CD4-positive, alpha-beta T cell (primary cell): ENCODE measurements at regions not wholly inside any gene's neighbourhood (a gene's known extent, or its start where the extent isn't known, plus 50 kb on each side); places are given as distances from the start of the nearest gene placed in this dataset.

Experiments used
- ATAC-seq: fragments of 200-7000 bp; cut with Tn5 transposase; one replicate; pipeline ENCODE4 v1.10.0; 2022; ENCODE audit warnings: mild to moderate bottlenecking; ENCODE audit not compliant: poor library complexity
- CTCF ChIA-PET: fragments of 350-600 bp; sonication (Branson Sonifier 250); formaldehyde crosslinking; loops from one replicate; lab custom pipeline; 2021; ENCODE audit warnings: antibody characterized with exemption, inconsistent platforms; lab: Charles Lee
- POLR2A ChIA-PET: fragments of 350-600 bp; sonication (Branson Sonifier 250); formaldehyde crosslinking; loops from one replicate; lab custom pipeline; 2021; ENCODE audit warnings: antibody characterized with exemption, inconsistent platforms; lab: Charles Lee
- DNase-seq, 14 experiments: peaks; one replicate each; pipeline ENCODE4 v3.0.0-alpha.2; 2013 to 2020; ENCODE audit warnings: mixed read lengths in 2 of 14
- H3K27ac ChIP-seq, 2 donors: one replicate each; pipeline versions ENCODE4 v1.5.1 to v1.7.0; 2013; ENCODE audit warnings: low read length in 2 of 2, low read depth in 1 of 2, mild to moderate bottlenecking in 1 of 2
- H3K27me3 ChIP-seq, 2 experiments: 1 replicate in 1 of 2; 2 replicates in 1 of 2; pipeline versions ENCODE4 v1.6.1 to v1.7.0; 2013; ENCODE audit warnings: low read length in 2 of 2, control low read depth in 1 of 2, mild to moderate bottlenecking in 1 of 2, moderate library complexity in 1 of 2; ENCODE audit not compliant: insufficient read depth in 2 of 2, control insufficient read depth in 1 of 2
- H3K36me3 ChIP-seq: one replicate; pipeline ENCODE4 v1.6.1; 2013; ENCODE audit warnings: low read length, control low read depth; ENCODE audit not compliant: insufficient read depth
- H3K4me1 ChIP-seq: one replicate; pipeline ENCODE4 v1.6.1; 2013; ENCODE audit warnings: low read length, control low read depth; ENCODE audit not compliant: insufficient read depth
- H3K4me3 ChIP-seq: one replicate; pipeline ENCODE4 v1.5.1; 2013; ENCODE audit warnings: mild to moderate bottlenecking, low read length, moderate library complexity
- H3K9me3 ChIP-seq, 2 experiments: 1 replicate in 1 of 2; 2 replicates in 1 of 2; pipeline versions ENCODE4 v1.6.1 to v1.7.0; 2013; ENCODE audit warnings: low read length in 2 of 2, mild to moderate bottlenecking in 2 of 2, control low read depth in 1 of 2, moderate library complexity in 1 of 2; ENCODE audit not compliant: control insufficient read depth in 1 of 2, insufficient read depth in 1 of 2
- H3K27ac Mint-ChIP-seq: one replicate; pipeline ENCODE4 v1.8.0; 2020; ENCODE audit warnings: mixed read lengths
- H3K27me3 Mint-ChIP-seq: one replicate; pipeline ENCODE4 v1.8.0; 2021; ENCODE audit warnings: mixed read lengths
- H3K36me3 Mint-ChIP-seq: one replicate; pipeline ENCODE4 v1.8.0; 2021; ENCODE audit warnings: low read depth, mixed read lengths
- H3K4me1 Mint-ChIP-seq: one replicate; pipeline ENCODE4 v1.8.0; 2021; ENCODE audit warnings: low read depth, mixed read lengths
- H3K4me3 Mint-ChIP-seq: one replicate; pipeline ENCODE4 v1.8.0; 2020; ENCODE audit warnings: mild to moderate bottlenecking, mixed read lengths
- H3K9me3 Mint-ChIP-seq: one replicate; pipeline ENCODE4 v1.8.0; 2020; ENCODE audit warnings: mixed read lengths
- CTCF ChIP-seq: fragments of 200-600 bp; IDR thresholded peaks from one replicate; pipeline ENCODE4 v1.8.0; 2022; ENCODE audit warnings: antibody characterized with exemption, mild to moderate bottlenecking
- intact Hi-C, 2 experiments: fragments of 100-400 bp; cut with DNase I in 1 of 2; cut with micrococcal nuclease in 1 of 2; formaldehyde crosslinking; loops; one replicate each; pipeline versions ENCODE4 v1.15.1 to v1.9.0; 2023 to 2025; cut with DNase I, micrococcal nuclease

GRCh38 chr2:182638667-182639066 is 77.4 kb upstream of the DNAJC10 start:
- no peak for ATAC-seq
- Mint-ChIP-seq H3K36me3 (no peaks in the 10 kb centered on the region), H3K9me3 (no peaks in the 10 kb centered on the region), H3K4me1 (no peaks in the 10 kb centered on the region), H3K27ac (no peak overlapping the region), H3K4me3 (no peak overlapping the region), H3K27me3 (peaks cover 11% of the 10 kb centered on the region)
- TF ChIP-seq CTCF: no peak
- CTCF ChIA-PET: no interaction called here
- intact Hi-C loops: no loop called here
- no peaks in the 10 kb centered on the region for H3K27me3 ChIP-seq
- no peaks in the 10 kb centered on the region for H3K36me3 ChIP-seq
- H3K4me3 ChIP-seq: no peak overlapping the region
- H3K9me3 ChIP-seq: no peaks in the 10 kb centered on the region
- no peak overlapping the region for H3K27ac ChIP-seq
- DNase-seq: no peak
- POLR2A ChIA-PET: no interaction called here
- H3K4me1 ChIP-seq: no peaks in the 10 kb centered on the region

- Histone ChIP-seq H3K4me3 (no peak overlapping the region), H3K9me3 (no peaks in the 10 kb centered on the region), H3K4me1 (no peaks in the 10 kb centered on the region), H3K36me3 (no peaks in the 10 kb centered on the region), H3K27me3 (no peaks in the 10 kb centered on the region), H3K27ac (no peak overlapping the region)
- Mint-ChIP-seq H3K36me3 (no peaks in the 10 kb centered on the region), H3K9me3 (no peaks in the 10 kb centered on the region), H3K27me3 (peaks cover 14% of the 10 kb centered on the region), H3K4me1 (no peaks in the 10 kb centered on the region), H3K4me3 (no peak overlapping the region), H3K27ac (no peak overlapping the region)
- ChIA-PET CTCF (no interaction called here), POLR2A (no interaction called here)
- TF ChIP-seq CTCF: no peak
- ATAC-seq (no peak), DNase-seq (no peak)
- intact Hi-C loops: no loop called here
These were observed 76.1 kb upstream of the DNAJC10 start for GRCh38 chr2:182639971-182640370.

GRCh38 chr2:182642328-182642727 is 73.7 kb upstream of the DNAJC10 start:
- no peaks in the 10 kb centered on the region for H3K4me1 ChIP-seq
- ChIA-PET CTCF (no interaction called here), POLR2A (no interaction called here)
- no peak for TF ChIP-seq CTCF
- no peaks in the 10 kb centered on the region for H3K27me3 ChIP-seq
- intact Hi-C loops: no loop called here
- H3K27ac ChIP-seq: no peak overlapping the region
- no peak overlapping the region for H3K4me3 Mint-ChIP-seq
- H3K27me3 Mint-ChIP-seq: peaks cover 4% of the 10 kb centered on the region
- no peaks in the 10 kb centered on the region for H3K9me3 ChIP-seq
- no peaks in the 10 kb centered on the region for H3K9me3 Mint-ChIP-seq
- H3K27ac Mint-ChIP-seq: no peak overlapping the region
- no peaks in the 10 kb centered on the region for H3K4me1 Mint-ChIP-seq
- H3K4me3 ChIP-seq: no peak overlapping the region
- H3K36me3 Mint-ChIP-seq: no peaks in the 10 kb centered on the region
- H3K36me3 ChIP-seq: no peaks in the 10 kb centered on the region
- no peak for ATAC-seq
- DNase-seq: peak in 11 of 14 experiments; percentile 1 to 45 (median 25)
